ENCODE measurements at regions not wholly inside any gene's neighbourhood (a gene's known extent, or its start where the extent isn't known, plus 50 kb on each side); places are given as distances from the start of the nearest gene placed in this dataset.

DNA sequence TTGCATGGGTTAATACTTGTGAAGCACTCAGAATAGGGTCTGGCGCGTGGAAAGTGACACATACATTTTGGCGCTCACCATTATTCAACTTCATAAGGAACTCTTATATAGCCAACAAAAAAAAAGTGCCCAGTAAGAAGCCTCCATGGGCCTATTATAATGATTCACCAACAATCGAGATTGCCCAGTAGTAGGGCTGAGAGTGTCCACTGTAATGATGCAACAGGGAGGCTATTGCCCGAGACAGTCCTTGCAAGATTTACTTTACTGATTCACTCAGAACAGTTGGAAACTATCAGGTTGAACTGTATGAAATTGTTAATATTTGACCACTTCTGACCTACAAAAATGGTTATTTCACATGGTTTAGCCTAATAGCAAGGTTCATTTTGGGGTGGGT is 86.0 kb downstream of the PJA1 start:
- peak in 1 of 2 donors; percentile 36 for DNase-seq (ENCODE audit: low read depth in 2 of 2)
- Histone ChIP-seq H3K27me3 (ENCODE audit: control insufficient read depth, insufficient read depth, low read length) (no peaks in the 10 kb centered on the region), H3K4me1 (ENCODE audit: control insufficient read depth, extremely low read depth, insufficient read depth, low read length) (no peaks in the 10 kb centered on the region), H3K27ac (ENCODE audit: insufficient read depth, low read length) (no peak overlapping the region), H2AFZ (ENCODE audit: low read length) (no peak overlapping the region), H3K4me2 (ENCODE audit: extremely low read depth, insufficient read depth, low read length) (no peak overlapping the region), H3K9me3 (ENCODE audit: control insufficient read depth, insufficient read depth, low read depth, low read length) (no peaks in the 10 kb centered on the region), H3K79me2 (ENCODE audit: control insufficient read depth, insufficient read depth, low read length) (no peaks in the 10 kb centered on the region), H4K20me1 (ENCODE audit: control insufficient read depth, extremely low read depth, insufficient read depth, low read length) (no peaks in the 10 kb centered on the region), H3K36me3 (ENCODE audit: control insufficient read depth, insufficient read depth, low read length) (no peaks in the 10 kb centered on the region), H3K9ac (ENCODE audit: insufficient read depth, low read length) (no peak overlapping the region), H3K4me3 (replicated peaks in 1 of 4; ENCODE audit: control extremely low read depth in 1 of 4, insufficient read depth in 1 of 4, low read depth in 3 of 4, low read length in 4 of 4) (no peak overlapping the region)
- TF ChIP-seq EZH2 (IDR thresholded peaks at IDR 0.05; ENCODE audit: low read length, missing control alignments) (no peak), CTCF (conservative IDR thresholded peaks at IDR 0.05 in 1 of 2, IDR thresholded peaks at IDR 0.05 in 1 of 2; ENCODE audit: low read depth in 1 of 2, low read length in 2 of 2) (no peak)

GRCh38 chrX:69077895-69078455 is 87.3 kb downstream of the PJA1 start:
- no peaks in the 10 kb centered on the region for H3K4me1 ChIP-seq (ENCODE audit: control insufficient read depth, extremely low read depth, insufficient read depth, low read length)
- no peaks in the 10 kb centered on the region for H3K9me3 ChIP-seq (ENCODE audit: control insufficient read depth, insufficient read depth, low read depth, low read length)
- H2AFZ ChIP-seq (ENCODE audit: low read length): no peak overlapping the region
- H3K36me3 ChIP-seq (ENCODE audit: control insufficient read depth, insufficient read depth, low read length): no peaks in the 10 kb centered on the region
- no peak overlapping the region for H3K4me2 ChIP-seq (ENCODE audit: extremely low read depth, insufficient read depth, low read length)
- H3K27me3 ChIP-seq (ENCODE audit: control insufficient read depth, insufficient read depth, low read length): no peaks in the 10 kb centered on the region
- TF ChIP-seq EZH2 (IDR thresholded peaks at IDR 0.05; ENCODE audit: low read length, missing control alignments) (no peak), CTCF (conservative IDR thresholded peaks at IDR 0.05 in 1 of 2, IDR thresholded peaks at IDR 0.05 in 1 of 2; ENCODE audit: low read depth in 1 of 2, low read length in 2 of 2) (no peak)
- no peaks in the 10 kb centered on the region for H4K20me1 ChIP-seq (ENCODE audit: control insufficient read depth, extremely low read depth, insufficient read depth, low read length)
- H3K79me2 ChIP-seq (ENCODE audit: control insufficient read depth, insufficient read depth, low read length): no peaks in the 10 kb centered on the region
- no peak overlapping the region for H3K9ac ChIP-seq (ENCODE audit: insufficient read depth, low read length)
- no peak overlapping the region for H3K27ac ChIP-seq (ENCODE audit: insufficient read depth, low read length)
- H3K4me3 ChIP-seq (replicated peaks in 1 of 4; ENCODE audit: control extremely low read depth in 1 of 4, insufficient read depth in 1 of 4, low read depth in 3 of 4, low read length in 4 of 4): no peak overlapping the region
- DNase-seq (ENCODE audit: low read depth in 2 of 2): no peak

GRCh38 chrX:69076088-69076487 is 89.2 kb downstream of the PJA1 start:
- Histone ChIP-seq H3K9ac (ENCODE audit: insufficient read depth, low read length) (no peak overlapping the region), H3K4me2 (ENCODE audit: extremely low read depth, insufficient read depth, low read length) (no peak overlapping the region), H3K27me3 (ENCODE audit: control insufficient read depth, insufficient read depth, low read length) (no peaks in the 10 kb centered on the region), H3K79me2 (ENCODE audit: control insufficient read depth, insufficient read depth, low read length) (no peaks in the 10 kb centered on the region), H2AFZ (ENCODE audit: low read length) (no peak overlapping the region), H3K27ac (ENCODE audit: insufficient read depth, low read length) (no peak overlapping the region), H3K4me3 (replicated peaks in 1 of 4; ENCODE audit: control extremely low read depth in 1 of 4, insufficient read depth in 1 of 4, low read depth in 3 of 4, low read length in 4 of 4) (no peak overlapping the region), H3K4me1 (ENCODE audit: control insufficient read depth, extremely low read depth, insufficient read depth, low read length) (no peaks in the 10 kb centered on the region), H3K36me3 (ENCODE audit: control insufficient read depth, insufficient read depth, low read length) (no peaks in the 10 kb centered on the region), H4K20me1 (ENCODE audit: control insufficient read depth, extremely low read depth, insufficient read depth, low read length) (no peaks in the 10 kb centered on the region), H3K9me3 (ENCODE audit: control insufficient read depth, insufficient read depth, low read depth, low read length) (no peaks in the 10 kb centered on the region)
- TF ChIP-seq CTCF (conservative IDR thresholded peaks at IDR 0.05 in 1 of 2, IDR thresholded peaks at IDR 0.05 in 1 of 2; ENCODE audit: low read depth in 1 of 2, low read length in 2 of 2): no peak
- TF ChIP-seq EZH2 (IDR thresholded peaks at IDR 0.05; ENCODE audit: low read length, missing control alignments): no peak
- no peak for DNase-seq (ENCODE audit: low read depth in 2 of 2)
